Breast epithelium (tissue), 4 donors: ENCODE measurements at regions not wholly inside any gene's neighbourhood (a gene's known extent, or its start where the extent isn't known, plus 50 kb on each side); places are given as distances from the start of the nearest gene placed in this dataset.

ENCODE experiments used
- DNase-seq, 2 donors: peaks; one replicate each; pipeline ENCODE4 v3.0.0-alpha.2; 2019; ENCODE audit warnings: low spot score in 2 of 2
- H3K27ac ChIP-seq, 2 donors: fragments of 200-600 bp; sonication (generic) in 1 of 2; one replicate each; pipeline ENCODE4 v1.5.1; 2016 to 2019; ENCODE audit warnings: mild to moderate bottlenecking in 1 of 2
- H3K27me3 ChIP-seq, 2 donors: fragments of 200-600 bp; sonication (generic) in 1 of 2; one replicate each; pipeline versions ENCODE4 v1.5.1 to v1.6.0; 2017 to 2019; ENCODE audit warnings: control low read depth in 1 of 2, mild to moderate bottlenecking in 1 of 2
- H3K36me3 ChIP-seq: fragments of 200-600 bp; one replicate; pipeline ENCODE4 v1.5.1; 2019
- H3K4me1 ChIP-seq, 2 donors: fragments of 200-600 bp; sonication (generic); one replicate each; pipeline ENCODE4 v1.5.1; 2016 to 2019; ENCODE audit warnings: control low read depth in 1 of 2
- H3K4me3 ChIP-seq, 3 donors: fragments of 200-600 bp; sonication (generic); 1 replicate in 2 of 3; 2 replicates in 1 of 3; pipeline ENCODE4 v1.5.1; 2016 to 2019; ENCODE audit warnings: mild to moderate bottlenecking in 3 of 3, moderate library complexity in 2 of 3
- H3K9me3 ChIP-seq, 2 donors: fragments of 200-600 bp; sonication (generic) in 1 of 2; one replicate each; pipeline ENCODE4 v1.5.1; 2016 to 2019; ENCODE audit warnings: control low read depth in 1 of 2
- CTCF ChIP-seq, 3 donors: fragments of 450-650 bp; IDR thresholded peaks; one replicate each; pipeline ENCODE4 v1.5.1; 2016 to 2017; ENCODE audit warnings: antibody characterized with exemption in 3 of 3, mild to moderate bottlenecking in 3 of 3, moderate library complexity in 3 of 3
- POLR2A ChIP-seq: fragments of 450-650 bp; IDR thresholded peaks from one replicate; pipeline ENCODE4 v1.6.1; 2016; ENCODE audit warnings: antibody characterized with exemption, mild to moderate bottlenecking, moderate library complexity
- POLR2AphosphoS5 ChIP-seq, 3 donors: sonication (generic); formaldehyde crosslinking; IDR thresholded peaks; one replicate each; pipeline ENCODE4 v1.6.1; 2017; ENCODE audit warnings: antibody characterized with exemption in 3 of 3
- intact Hi-C: fragments of 100-400 bp; cut with DNase I; formaldehyde crosslinking; loops from one replicate; pipeline ENCODE4 v1.15.1; 2023; ENCODE audit warnings: low total_unique reads

- no peaks in the 10 kb centered on the region for H3K9me3 ChIP-seq
- no peak overlapping the region for H3K27ac ChIP-seq
- no peaks in the 10 kb centered on the region for H3K27me3 ChIP-seq
- H3K4me3 ChIP-seq = no peak overlapping the region
- intact Hi-C loops = no loop called here
- no peaks in the 10 kb centered on the region for H3K36me3 ChIP-seq
- no peak for DNase-seq
- H3K4me1 ChIP-seq = no peaks in the 10 kb centered on the region
- TF ChIP-seq POLR2AphosphoS5 (IDR thresholded peaks at IDR 0.05) (no peak), POLR2A (no peak), CTCF (IDR thresholded peaks at IDR 0.05) (no peak)
These were observed 264.4 kb downstream of the SLCO4C1 start for GRCh38 chr5:102031711-102032110.

GRCh38 chr5:102018690-102019089 is 277.4 kb downstream of the SLCO4C1 start:
- intact Hi-C loops = no loop called here
- Histone ChIP-seq H3K9me3 (no peaks in the 10 kb centered on the region), H3K4me1 (no peaks in the 10 kb centered on the region), H3K36me3 (no peaks in the 10 kb centered on the region), H3K4me3 (no peak overlapping the region), H3K27ac (no peak overlapping the region), H3K27me3 (no peaks in the 10 kb centered on the region)
- no peak for DNase-seq
- TF ChIP-seq POLR2AphosphoS5 (IDR thresholded peaks at IDR 0.05) = no peak
- no peak for TF ChIP-seq POLR2A
- TF ChIP-seq CTCF (IDR thresholded peaks at IDR 0.05) = no peak

GRCh38 chr5:102018279-102018678 is 277.8 kb downstream of the SLCO4C1 start:
- Histone ChIP-seq H3K4me1 (no peaks in the 10 kb centered on the region), H3K36me3 (no peaks in the 10 kb centered on the region), H3K4me3 (no peak overlapping the region), H3K27ac (no peak overlapping the region), H3K9me3 (no peaks in the 10 kb centered on the region), H3K27me3 (no peaks in the 10 kb centered on the region)
- no peak for DNase-seq
- intact Hi-C loops = no loop called here
- TF ChIP-seq CTCF (IDR thresholded peaks at IDR 0.05) (no peak), POLR2AphosphoS5 (IDR thresholded peaks at IDR 0.05) (no peak), POLR2A (no peak)

- TF ChIP-seq CTCF (IDR thresholded peaks at IDR 0.05) = no peak
- TF ChIP-seq POLR2AphosphoS5 (IDR thresholded peaks at IDR 0.05) = no peak
- no peak for TF ChIP-seq POLR2A
- Histone ChIP-seq H3K4me1 (no peaks in the 10 kb centered on the region), H3K27ac (no peak overlapping the region), H3K27me3 (no peaks in the 10 kb centered on the region), H3K4me3 (no peak overlapping the region), H3K36me3 (no peaks in the 10 kb centered on the region), H3K9me3 (no peaks in the 10 kb centered on the region)
- no peak for DNase-seq
- intact Hi-C loops = no loop called here
These were observed 281.7 kb downstream of the SLCO4C1 start for GRCh38 chr5:102014371-102014770.

GRCh38 chr5:102010644-102011043 is 285.4 kb downstream of the SLCO4C1 start:
- Histone ChIP-seq H3K9me3 (no peaks in the 10 kb centered on the region), H3K27me3 (no peaks in the 10 kb centered on the region), H3K36me3 (no peaks in the 10 kb centered on the region), H3K4me3 (no peak overlapping the region), H3K27ac (no peak overlapping the region), H3K4me1 (no peaks in the 10 kb centered on the region)
- TF ChIP-seq POLR2A (no peak), CTCF (IDR thresholded peaks at IDR 0.05) (no peak), POLR2AphosphoS5 (IDR thresholded peaks at IDR 0.05) (no peak)
- intact Hi-C loops = no loop called here
- DNase-seq = no peak
